Astrocyte of the cerebellum (primary cell): ENCODE measurements at regions not wholly inside any gene's neighbourhood (a gene's known extent, or its start where the extent isn't known, plus 50 kb on each side); places are given as distances from the start of the nearest gene placed in this dataset.
A peak's percentile ranks its signal among the peaks of the same experiment; 100 is the strongest.
"Not testable (repeated sequence)": the region's sequence is repeated elsewhere in the genome, so short reads cannot be mapped to it uniquely, and the experiment has no call there.

Experiments used
- DNase-seq: peaks from one replicate; pipeline ENCODE4 v3.0.0-alpha.2; 2011; ENCODE audit warnings: low read depth
- H3K4me3 ChIP-seq: 2 replicates; pipeline ENCODE4 v1.5.1; 2011; ENCODE audit warnings: mild to moderate bottlenecking, low read depth, low read length, moderate library complexity
- in situ Hi-C: cut with HindIII; loops from 2 replicates; pipeline ENCODE4 v1.10.0; 2017; ENCODE audit warnings: low sequenced_read_pairs

DNA sequence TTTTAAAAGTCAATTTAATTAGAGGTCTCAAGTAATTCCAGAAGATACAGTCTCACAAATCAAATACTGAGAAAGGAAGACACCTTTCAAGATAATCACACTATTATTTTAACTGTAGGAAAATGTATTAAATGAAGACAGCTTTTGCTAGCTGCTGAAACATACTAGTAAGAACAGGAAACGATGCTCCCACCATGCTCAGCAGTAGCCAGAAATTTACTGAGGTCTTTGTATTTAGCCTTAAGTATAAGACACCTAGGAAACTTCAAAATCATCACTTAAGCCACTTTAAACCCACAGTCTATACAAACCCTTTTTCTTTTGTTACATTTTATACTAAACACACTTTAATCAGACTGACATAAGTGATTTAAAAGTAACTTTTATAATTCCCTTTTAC lies 72.7 kb upstream of the NPIPB12 start:
- DNase-seq, H3K4me3 ChIP-seq, in situ Hi-C loops: not testable (repeated sequence)

GRCh38 chr16:29581764-29582163 lies 75.6 kb upstream of the NPIPB12 start:
- DNase-seq, H3K4me3 ChIP-seq, in situ Hi-C loops: not testable (repeated sequence)

GRCh38 chr16:29591919-29592318 lies 71.1 kb upstream of the SPN start:
- in situ Hi-C loops, DNase-seq, H3K4me3 ChIP-seq: not testable (repeated sequence)

- in situ Hi-C loops, DNase-seq: not testable (repeated sequence)
- peak overlapping the region; percentile 58 for H3K4me3 ChIP-seq
These were observed 68.7 kb upstream of the SPN start for GRCh38 chr16:29594269-29594925.

- peak; percentile 76 for DNase-seq
- peak overlapping the region; percentile 58 for H3K4me3 ChIP-seq
- in situ Hi-C loops: not testable (repeated sequence)
These were observed 67.9 kb upstream of the SPN start for GRCh38 chr16:29594926-29595838.

GRCh38 chr16:29597030-29597429 lies 66.0 kb upstream of the SPN start:
- in situ Hi-C loops, H3K4me3 ChIP-seq, DNase-seq: not testable (repeated sequence)

DNA sequence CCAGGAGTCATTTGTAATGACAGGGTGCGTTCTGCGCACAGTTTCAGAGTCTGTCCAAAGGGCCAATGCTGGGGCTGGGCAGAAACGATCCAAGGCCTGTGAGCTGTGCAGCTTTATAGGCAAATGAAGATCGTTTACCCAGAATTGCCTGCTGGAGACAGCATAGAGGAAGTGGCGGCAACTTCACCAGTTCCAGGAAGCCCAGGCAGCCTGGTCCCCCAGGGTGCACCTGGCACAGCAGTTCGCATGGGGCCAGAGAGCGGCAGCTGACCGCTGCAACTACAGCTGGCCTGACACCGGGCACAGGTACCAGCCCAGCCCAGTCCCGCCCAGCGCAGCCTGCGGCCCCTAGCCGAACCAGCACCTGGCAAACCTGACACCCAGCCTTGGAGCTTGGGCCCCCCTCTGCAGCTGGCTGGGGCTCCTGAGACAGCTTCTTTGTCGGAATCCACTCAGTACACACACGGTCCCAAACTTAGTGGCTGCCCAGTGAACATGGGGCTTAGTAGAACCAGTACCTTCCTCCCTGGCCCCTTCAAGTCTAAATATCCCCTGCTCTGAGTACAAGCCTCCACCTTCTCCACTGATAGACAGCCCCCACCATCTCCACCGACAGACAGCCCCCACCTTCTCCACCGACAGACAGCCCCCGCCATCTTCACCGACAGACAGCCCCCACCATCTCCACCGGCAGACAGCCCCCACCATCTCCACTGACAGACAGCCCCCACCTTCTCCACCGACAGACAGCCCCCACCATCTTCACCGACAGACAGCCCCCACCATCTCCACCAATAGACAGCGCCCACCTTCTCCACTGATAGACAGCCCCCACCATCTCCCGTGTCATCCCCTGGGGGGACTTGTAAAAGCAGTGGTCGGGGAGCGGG lies 62.7 kb upstream of the SPN start:
- H3K4me3 ChIP-seq, in situ Hi-C loops, DNase-seq: not testable (repeated sequence)

DNA sequence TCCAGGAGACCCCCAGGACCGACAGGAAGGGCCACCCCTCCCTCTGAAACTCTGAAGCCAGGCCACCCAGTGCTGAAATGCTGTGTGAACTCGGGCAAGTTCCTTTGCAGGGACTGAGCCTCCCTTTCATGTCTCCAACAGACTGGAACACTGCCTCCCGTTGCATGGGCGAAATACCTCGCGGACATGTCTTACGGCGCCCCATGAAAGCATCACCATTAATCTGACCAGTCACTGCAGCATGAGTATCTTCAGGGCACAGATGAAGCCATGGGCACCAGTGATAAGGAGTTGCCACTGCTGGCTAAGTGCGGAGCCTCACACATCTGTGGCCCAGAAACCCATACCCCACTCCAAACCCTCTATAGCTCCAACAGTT lies 60.8 kb upstream of the SPN start:
- DNase-seq, in situ Hi-C loops, H3K4me3 ChIP-seq: not testable (repeated sequence)

GRCh38 chr16:29602683-29603088 lies 60.4 kb upstream of the SPN start:
- in situ Hi-C loops, DNase-seq, H3K4me3 ChIP-seq: not testable (repeated sequence)

GRCh38 chr16:29604631-29605549 lies 58.2 kb upstream of the SPN start:
- H3K4me3 ChIP-seq, in situ Hi-C loops, DNase-seq: not testable (repeated sequence)

DNA sequence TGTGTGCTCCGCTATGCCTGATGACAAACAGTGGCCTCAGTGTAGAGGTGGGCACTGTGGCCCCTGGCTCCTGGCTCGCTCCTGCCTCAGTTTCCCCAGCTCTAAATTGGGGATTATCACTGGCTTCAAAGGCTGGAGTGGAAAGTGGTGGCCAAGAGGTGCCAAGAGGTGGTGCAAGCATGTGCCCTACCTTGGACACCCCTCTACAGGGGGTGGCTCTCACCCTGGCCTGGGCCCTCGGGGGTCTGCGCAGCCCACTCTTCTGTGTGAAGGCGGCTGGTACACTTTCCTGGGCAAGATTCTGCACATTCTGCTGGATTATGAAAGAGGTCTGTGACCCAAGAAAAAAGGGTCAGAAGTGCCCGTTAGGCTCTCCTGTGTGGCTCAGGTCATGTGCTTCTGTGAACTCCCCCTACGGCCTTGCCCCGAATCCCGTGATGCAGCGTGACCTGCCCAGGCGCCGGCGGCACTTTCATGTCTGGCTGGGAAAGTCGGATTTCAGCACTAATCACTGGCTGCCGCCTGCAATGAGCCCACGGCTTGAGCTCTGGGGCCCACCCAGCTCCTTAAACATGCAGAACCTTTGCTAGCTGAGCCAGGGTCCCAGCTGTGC lies 57.3 kb upstream of the SPN start:
- in situ Hi-C loops, H3K4me3 ChIP-seq: not testable (repeated sequence)

GRCh38 chr16:29606669-29607427 lies 56.2 kb upstream of the SPN start:
- DNase-seq, H3K4me3 ChIP-seq, in situ Hi-C loops: not testable (repeated sequence)

More for the DNA sequence above, 57.3 kb upstream of the SPN start:
- DNase-seq: not testable (repeated sequence)

DNA sequence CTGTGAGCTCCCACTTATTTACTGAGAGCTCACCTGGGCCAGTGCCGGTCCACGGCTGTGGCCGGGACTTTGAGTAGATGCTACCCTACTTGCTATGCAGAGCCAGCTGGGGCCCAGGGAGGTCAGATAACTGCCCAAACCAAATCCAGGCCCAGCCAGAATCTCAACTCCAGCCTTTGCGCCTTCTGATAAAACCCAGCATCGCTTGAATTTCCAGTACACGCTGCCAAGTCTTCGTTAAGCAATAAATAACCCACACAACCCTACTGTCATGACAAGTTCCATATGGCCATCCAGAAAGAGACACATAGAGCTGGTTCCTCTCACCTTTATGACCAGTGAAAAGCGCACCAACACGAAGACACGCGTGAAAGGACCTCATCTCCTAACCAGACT lies 55.6 kb upstream of the SPN start:
- in situ Hi-C loops, H3K4me3 ChIP-seq, DNase-seq: not testable (repeated sequence)

DNA sequence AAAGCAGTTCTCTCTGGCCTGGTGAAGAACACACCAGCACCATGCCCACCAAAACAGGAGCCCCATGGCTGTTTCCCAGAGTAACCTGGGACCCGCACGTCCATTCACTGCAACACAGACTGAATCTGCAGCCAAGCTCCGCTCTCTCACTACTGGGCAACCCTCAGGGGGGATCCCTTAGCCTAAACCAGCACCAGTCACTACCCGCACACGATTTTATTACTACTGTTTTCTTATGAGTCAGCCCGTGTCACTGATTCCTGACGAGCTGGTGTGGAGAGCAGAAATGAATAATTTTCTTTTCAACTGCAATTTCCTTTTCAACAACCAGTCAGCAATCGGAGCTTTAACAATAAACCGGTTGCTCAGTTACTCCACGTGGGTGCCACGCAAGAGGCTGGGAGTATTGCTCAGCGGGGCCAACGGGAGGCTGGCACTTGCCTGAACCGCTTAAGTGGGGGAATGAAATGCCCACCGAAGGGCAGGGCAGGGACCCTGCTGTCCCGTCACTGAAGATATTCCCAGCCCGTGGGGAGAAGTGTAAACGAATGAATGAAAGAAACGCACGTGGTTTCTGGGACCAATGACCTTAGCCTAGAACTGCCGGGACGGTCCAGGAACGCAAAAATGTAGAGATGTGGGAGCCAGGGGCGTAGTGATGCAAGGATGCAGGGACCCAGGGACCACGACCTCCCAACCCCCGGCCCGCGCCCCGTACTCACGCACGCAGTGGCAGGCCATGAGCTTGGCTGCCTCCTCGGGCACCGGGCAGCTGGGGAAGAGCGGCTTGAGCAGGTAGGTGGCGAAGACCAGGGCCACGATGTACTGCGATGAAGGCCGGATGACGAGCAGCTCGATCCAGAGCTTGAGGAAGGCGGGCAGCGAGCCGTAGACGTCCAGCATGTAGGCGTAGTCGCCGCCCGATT lies 50.4 kb upstream of the SPN start:
- peak overlapping the region; percentile 55 for H3K4me3 ChIP-seq
- DNase-seq, in situ Hi-C loops: not testable (repeated sequence)
